Endodermal cell (in vitro differentiated cells): ENCODE measurements at regions not wholly inside any gene's neighbourhood (a gene's known extent, or its start where the extent isn't known, plus 50 kb on each side); places are given as distances from the start of the nearest gene placed in this dataset.

ENCODE experiments used
- DNase-seq: peaks from one replicate; pipeline ENCODE4 v3.0.0-alpha.2; 2017
- H3K27ac ChIP-seq: 2 replicates; pipeline ENCODE4 v1.5.1; 2013; ENCODE audit warnings: mild to moderate bottlenecking, low read depth, low read length, moderate library complexity
- H3K27me3 ChIP-seq: 2 replicates; pipeline ENCODE4 v1.6.1; 2013; ENCODE audit warnings: mild to moderate bottlenecking, low read length, moderate library complexity; ENCODE audit not compliant: insufficient read depth, control insufficient read depth, poor library complexity, severe bottlenecking
- H3K36me3 ChIP-seq: 2 replicates; pipeline ENCODE4 v1.7.0; 2013; ENCODE audit warnings: mild to moderate bottlenecking, low read length, moderate library complexity; ENCODE audit not compliant: control insufficient read depth, insufficient read depth
- H3K4me1 ChIP-seq: one replicate; pipeline ENCODE4 v1.7.0; 2013; ENCODE audit warnings: low read length; ENCODE audit not compliant: control insufficient read depth, insufficient read depth
- H3K4me3 ChIP-seq: 2 replicates; pipeline ENCODE4 v1.5.1; 2013; ENCODE audit warnings: mild to moderate bottlenecking, low read length, moderate library complexity
- H3K9ac ChIP-seq: 2 replicates; pipeline ENCODE4 v1.6.1; 2013; ENCODE audit warnings: mild to moderate bottlenecking, low read length, moderate library complexity; ENCODE audit not compliant: poor library complexity, severe bottlenecking; ENCODE audit errors: extremely low read depth
- H3K9me3 ChIP-seq: 2 replicates; pipeline ENCODE4 v1.6.1; 2013; ENCODE audit warnings: mild to moderate bottlenecking, low read length, moderate library complexity; ENCODE audit not compliant: control insufficient read depth
- H3K27ac Mint-ChIP-seq: 2 replicates; pipeline ENCODE4 v1.8.0; 2020; ENCODE audit warnings: mixed read lengths
- H3K27me3 Mint-ChIP-seq: 2 replicates; pipeline ENCODE4 v1.8.0; 2021; ENCODE audit warnings: mild to moderate bottlenecking, mixed read lengths; ENCODE audit not compliant: insufficient read depth
- H3K36me3 Mint-ChIP-seq: 2 replicates; pipeline ENCODE4 v1.8.0; 2020; ENCODE audit warnings: low read depth, mixed read lengths
- H3K4me1 Mint-ChIP-seq: 2 replicates; pipeline ENCODE4 v1.8.0; 2020; ENCODE audit warnings: mixed read lengths
- H3K4me3 Mint-ChIP-seq: 2 replicates; pipeline ENCODE4 v1.8.0; 2020; ENCODE audit warnings: mild to moderate bottlenecking, moderate library complexity, mixed read lengths
- H3K9me3 Mint-ChIP-seq: 2 replicates; pipeline ENCODE4 v1.8.0; 2020; ENCODE audit warnings: mild to moderate bottlenecking, mixed read lengths
- WGBS, 2 experiments: methylation state at CpG; one replicate each; pipeline versions ENCODE4 v1.1.5 to v1.1.7; 2013; ENCODE audit warnings: missing lambda C conversion rate in 2 of 2, mixed read lengths in 1 of 2; ENCODE audit not compliant: insufficient coverage in 1 of 2, insufficient read length in 1 of 2; 5-methylcytosine and 5-hydroxymethylcytosine counted together
- TF ChIP-seq, protein P1 (sequence below): fragments of 200-600 bp; sonication (generic); conservative IDR thresholded peaks from 2 replicates; pipeline ENCODE4 v1.5.0; 2021; ENCODE audit warnings: antibody characterized with exemption, mild to moderate bottlenecking

DNA sequence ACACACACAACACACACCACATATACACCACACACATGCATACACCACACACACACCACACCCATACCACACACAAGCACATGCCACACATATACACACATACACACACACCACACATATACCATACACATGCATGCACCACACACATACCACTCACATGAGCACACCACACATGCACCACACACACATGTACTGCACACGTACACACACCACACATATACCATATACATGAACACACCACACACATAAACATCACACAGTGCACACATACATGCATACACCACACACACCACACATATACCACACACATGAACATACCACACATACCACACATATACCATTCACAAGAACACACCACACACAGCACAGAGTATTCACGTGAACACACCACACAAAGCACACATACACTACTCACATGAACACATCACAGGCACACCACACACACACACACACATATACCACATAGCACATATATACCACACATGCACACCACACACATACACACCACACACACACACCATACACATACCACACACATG, 219.9 kb upstream of the RAB6C start:
- Histone ChIP-seq H3K4me3 (no peak overlapping the region), H3K9me3 (no peaks in the 10 kb centered on the region), H3K9ac (no peak overlapping the region), H3K27me3 (no peaks in the 10 kb centered on the region), H3K27ac (no peak overlapping the region), H3K36me3 (no peaks in the 10 kb centered on the region), H3K4me1 (no peaks in the 10 kb centered on the region)
- H3K27ac Mint-ChIP-seq, result no peak overlapping the region
- peaks cover 6% of the 10 kb centered on the region for H3K27me3 Mint-ChIP-seq
- no peaks in the 10 kb centered on the region for H3K9me3 Mint-ChIP-seq
- DNase-seq, result peak; percentile 13
- H3K36me3 Mint-ChIP-seq, result no peaks in the 10 kb centered on the region
- TF ChIP-seq, protein P1, sequence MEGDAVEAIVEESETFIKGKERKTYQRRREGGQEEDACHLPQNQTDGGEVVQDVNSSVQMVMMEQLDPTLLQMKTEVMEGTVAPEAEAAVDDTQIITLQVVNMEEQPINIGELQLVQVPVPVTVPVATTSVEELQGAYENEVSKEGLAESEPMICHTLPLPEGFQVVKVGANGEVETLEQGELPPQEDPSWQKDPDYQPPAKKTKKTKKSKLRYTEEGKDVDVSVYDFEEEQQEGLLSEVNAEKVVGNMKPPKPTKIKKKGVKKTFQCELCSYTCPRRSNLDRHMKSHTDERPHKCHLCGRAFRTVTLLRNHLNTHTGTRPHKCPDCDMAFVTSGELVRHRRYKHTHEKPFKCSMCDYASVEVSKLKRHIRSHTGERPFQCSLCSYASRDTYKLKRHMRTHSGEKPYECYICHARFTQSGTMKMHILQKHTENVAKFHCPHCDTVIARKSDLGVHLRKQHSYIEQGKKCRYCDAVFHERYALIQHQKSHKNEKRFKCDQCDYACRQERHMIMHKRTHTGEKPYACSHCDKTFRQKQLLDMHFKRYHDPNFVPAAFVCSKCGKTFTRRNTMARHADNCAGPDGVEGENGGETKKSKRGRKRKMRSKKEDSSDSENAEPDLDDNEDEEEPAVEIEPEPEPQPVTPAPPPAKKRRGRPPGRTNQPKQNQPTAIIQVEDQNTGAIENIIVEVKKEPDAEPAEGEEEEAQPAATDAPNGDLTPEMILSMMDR, result no peak
- no peak overlapping the region for H3K4me3 Mint-ChIP-seq
- 70 to 92% methylated on average over 2 of the region's 2 CpGs for WGBS, 2 experiments
- peaks cover 10% of the 10 kb centered on the region for H3K4me1 Mint-ChIP-seq

DNA sequence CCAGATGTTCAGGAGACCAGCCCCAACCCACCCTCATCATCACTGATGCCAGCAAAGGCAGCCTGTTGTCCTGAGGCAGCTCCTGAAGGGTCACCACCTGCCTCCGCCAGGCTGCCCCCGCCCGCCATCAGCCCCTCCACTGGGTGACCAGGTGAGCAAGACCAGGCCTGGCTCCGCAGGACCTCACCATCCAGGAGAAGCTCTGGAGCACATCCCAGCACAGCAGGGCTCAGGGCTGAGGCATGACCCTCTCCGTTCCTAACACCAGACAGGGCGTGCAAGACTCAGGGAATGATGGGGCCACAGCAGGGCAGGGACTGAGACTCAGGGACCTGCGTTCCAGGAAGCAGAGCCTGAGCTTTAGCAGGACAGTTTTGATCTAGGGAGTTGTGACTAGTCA, 218.8 kb upstream of the RAB6C start:
- WGBS, 2 experiments, result 90 to 94% methylated on average over 6 to 7 of the region's 7 CpGs
- no peak overlapping the region for H3K9ac ChIP-seq
- Mint-ChIP-seq H3K27me3 (peaks cover 7% of the 10 kb centered on the region), H3K4me3 (no peak overlapping the region), H3K9me3 (no peaks in the 10 kb centered on the region), H3K4me1 (peaks cover 10% of the 10 kb centered on the region), H3K27ac (no peak overlapping the region), H3K36me3 (no peaks in the 10 kb centered on the region)
- TF ChIP-seq, protein P1, result no peak
- H3K27ac ChIP-seq, result no peak overlapping the region
- no peak overlapping the region for H3K4me3 ChIP-seq
- H3K36me3 ChIP-seq, result no peaks in the 10 kb centered on the region
- no peak for DNase-seq
- no peaks in the 10 kb centered on the region for H3K9me3 ChIP-seq
- H3K4me1 ChIP-seq, result no peaks in the 10 kb centered on the region
- no peaks in the 10 kb centered on the region for H3K27me3 ChIP-seq

DNA sequence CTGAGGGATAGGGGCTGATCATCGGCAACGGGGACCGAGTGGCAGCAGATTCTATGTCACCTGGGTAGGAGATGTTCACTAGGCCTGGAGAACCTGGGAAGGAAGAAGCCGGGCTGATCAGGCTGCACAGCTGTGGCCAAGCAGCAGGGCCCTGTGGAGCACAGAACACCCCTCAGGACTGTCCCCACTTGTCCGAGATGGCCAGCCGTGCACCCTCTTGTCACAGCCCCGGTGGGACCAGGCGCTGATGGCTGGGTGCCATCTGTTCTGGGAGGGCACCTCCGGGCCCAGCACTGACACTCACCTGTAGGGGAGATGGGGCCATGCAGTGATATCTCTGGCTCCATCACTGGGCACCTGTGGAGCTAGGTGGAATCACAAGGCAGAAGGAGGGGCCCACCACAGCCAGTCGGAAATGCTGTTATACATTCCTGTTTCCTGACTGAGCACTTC, 217.9 kb upstream of the RAB6C start:
- no peaks in the 10 kb centered on the region for H3K9me3 Mint-ChIP-seq
- DNase-seq, result peak; percentile 39
- H3K27me3 Mint-ChIP-seq, result peaks cover 7% of the 10 kb centered on the region
- Histone ChIP-seq H3K27me3 (no peaks in the 10 kb centered on the region), H3K27ac (no peak overlapping the region), H3K9ac (no peak overlapping the region), H3K36me3 (no peaks in the 10 kb centered on the region), H3K4me1 (no peaks in the 10 kb centered on the region), H3K4me3 (no peak overlapping the region), H3K9me3 (no peaks in the 10 kb centered on the region)
- TF ChIP-seq, protein P1, result no peak
- H3K4me1 Mint-ChIP-seq, result peaks cover 10% of the 10 kb centered on the region
- no peak overlapping the region for H3K27ac Mint-ChIP-seq
- no peak overlapping the region for H3K4me3 Mint-ChIP-seq
- no peaks in the 10 kb centered on the region for H3K36me3 Mint-ChIP-seq
- WGBS, 2 experiments, result 93 to 97% methylated on average over 7 to 10 of the region's 10 CpGs
